GM21526 (cell line): ENCODE measurements at regions not wholly inside any gene's neighbourhood (a gene's known extent, or its start where the extent isn't known, plus 50 kb on each side); places are given as distances from the start of the nearest gene placed in this dataset.

Source experiments
- ATAC-seq: cut with Tn5 transposase; IDR thresholded peaks from one replicate; pipeline ENCODE4 v1.9.1; 2021; ENCODE audit warnings: moderate library complexity; ENCODE audit not compliant: unreplicated experiment, low FRiP score

- no peak for ATAC-seq
These were observed 213.6 kb downstream of the CENPF start for GRCh38 chr1:214816603-214817002.

- no peak for ATAC-seq
These were observed 220.5 kb downstream of the CENPF start for GRCh38 chr1:214823311-214824117.

GRCh38 chr1:214824763-214825162, 221.8 kb downstream of the CENPF start:
- ATAC-seq: no peak

GRCh38 chr1:214826619-214827018, 223.6 kb downstream of the CENPF start:
- no peak for ATAC-seq

GRCh38 chr1:214827883-214828282, 224.9 kb downstream of the CENPF start:
- ATAC-seq: no peak

- no peak for ATAC-seq
These were observed 227.9 kb downstream of the CENPF start for GRCh38 chr1:214830941-214831340.

GRCh38 chr1:214831956-214832355, 229.0 kb downstream of the CENPF start:
- ATAC-seq: no peak

- ATAC-seq: no peak
These were observed 230.3 kb downstream of the CENPF start for GRCh38 chr1:214833178-214833756.

- ATAC-seq: no peak
These were observed 234.4 kb downstream of the CENPF start for GRCh38 chr1:214837376-214837775.

- ATAC-seq: no peak
These were observed 235.4 kb downstream of the CENPF start for GRCh38 chr1:214838351-214838750.

- ATAC-seq: no peak
These were observed 237.4 kb downstream of the CENPF start for GRCh38 chr1:214840356-214840755.

GRCh38 chr1:214842856-214843255, 239.7 kb upstream of the KCNK2 start:
- ATAC-seq: no peak

GRCh38 chr1:214843281-214843680, 239.3 kb upstream of the KCNK2 start:
- ATAC-seq: no peak

- no peak for ATAC-seq
These were observed 238.2 kb upstream of the KCNK2 start for GRCh38 chr1:214844319-214844718.

GRCh38 chr1:214846276-214846675, 236.3 kb upstream of the KCNK2 start:
- no peak for ATAC-seq

- no peak for ATAC-seq
These were observed 235.3 kb upstream of the KCNK2 start for GRCh38 chr1:214847071-214847810.

GRCh38 chr1:214848101-214848500, 234.4 kb upstream of the KCNK2 start:
- no peak for ATAC-seq

- no peak for ATAC-seq
These were observed 232.0 kb upstream of the KCNK2 start for GRCh38 chr1:214850432-214851050.

- ATAC-seq: no peak
These were observed 229.2 kb upstream of the KCNK2 start for GRCh38 chr1:214853340-214853739.

- ATAC-seq: no peak
These were observed 228.2 kb upstream of the KCNK2 start for GRCh38 chr1:214854126-214854875.
